Peyer's patch (tissue), 4 donors: ENCODE measurements at regions not wholly inside any gene's neighbourhood (a gene's known extent, or its start where the extent isn't known, plus 50 kb on each side); places are given as distances from the start of the nearest gene placed in this dataset.
A peak's percentile ranks its signal among the peaks of the same experiment; 100 is the strongest.

Experiments used
- DNase-seq, 3 donors: peaks; one replicate each; pipeline ENCODE4 v3.0.0-alpha.2; 2017 to 2019
- H3K27ac ChIP-seq, 4 donors: fragments of 200-600 bp; sonication (generic); one replicate each; pipeline ENCODE4 v1.5.1; 2016 to 2019
- H3K27me3 ChIP-seq, 2 donors: fragments of 200-600 bp; sonication (generic); one replicate each; pipeline ENCODE4 v1.5.1; 2019
- H3K36me3 ChIP-seq, 3 donors: fragments of 200-600 bp; sonication (generic); one replicate each; pipeline ENCODE4 v1.5.1; 2016 to 2019
- H3K4me1 ChIP-seq, 4 donors: fragments of 200-600 bp; sonication (generic); one replicate each; pipeline ENCODE4 v1.5.1; 2016 to 2019
- H3K4me3 ChIP-seq, 4 donors: fragments of 200-600 bp; sonication (generic); 1 replicate in 3 of 4; 2 replicates in 1 of 4; pipeline ENCODE4 v1.5.1; 2016 to 2019; ENCODE audit warnings: mild to moderate bottlenecking in 1 of 4
- H3K9me3 ChIP-seq, 4 donors: fragments of 200-600 bp; sonication (generic); one replicate each; pipeline ENCODE4 v1.5.1; 2016 to 2019; ENCODE audit warnings: mild to moderate bottlenecking in 1 of 4
- CTCF ChIP-seq, 6 experiments: fragments of 450-650 bp in 4 of 6; fragments of 200-600 bp in 2 of 6; sonication (generic) in 1 of 6; IDR thresholded peaks; one replicate each; pipeline ENCODE4 v1.5.1; 2017 to 2019; ENCODE audit warnings: antibody characterized with exemption in 6 of 6, mild to moderate bottlenecking in 3 of 6, moderate library complexity in 1 of 6
- POLR2A ChIP-seq, 2 donors: fragments of 450-650 bp; IDR thresholded peaks; one replicate each; pipeline ENCODE4 v1.5.1; 2017; ENCODE audit warnings: antibody characterized with exemption in 2 of 2, mild to moderate bottlenecking in 2 of 2, moderate library complexity in 2 of 2

GRCh38 chr6:18335948-18336347 is 51.2 kb upstream of the RNF144B start:
- DNase-seq = no peak

GRCh38 chr6:18334251-18334650 is 52.9 kb upstream of the RNF144B start:
- no peaks in the 10 kb centered on the region for H3K36me3 ChIP-seq
- H3K27me3 ChIP-seq = no peaks in the 10 kb centered on the region
- DNase-seq = no peak
- no peak overlapping the region for H3K27ac ChIP-seq
- no peaks in the 10 kb centered on the region for H3K4me1 ChIP-seq
- no peak overlapping the region for H3K4me3 ChIP-seq
- no peaks in the 10 kb centered on the region for H3K9me3 ChIP-seq
- TF ChIP-seq CTCF (IDR thresholded peaks at IDR 0.05) (no peak), POLR2A (IDR thresholded peaks at IDR 0.05) (no peak)

More at GRCh38 chr6:18335948-18336347, 51.2 kb upstream of the RNF144B start:
- Histone ChIP-seq H3K4me3 (no peak overlapping the region), H3K4me1 (no peaks in the 10 kb centered on the region), H3K27ac (no peak overlapping the region), H3K27me3 (no peaks in the 10 kb centered on the region), H3K36me3 (no peaks in the 10 kb centered on the region), H3K9me3 (no peaks in the 10 kb centered on the region)
- TF ChIP-seq POLR2A (IDR thresholded peaks at IDR 0.05) (no peak), CTCF (IDR thresholded peaks at IDR 0.05) (no peak)

- no peak for DNase-seq
- H3K27ac ChIP-seq = peak overlapping the region in 2 of 4 donors; percentile 42 to 61
These were observed 56.5 kb upstream of the RNF144B start for GRCh38 chr6:18330548-18331081.

GRCh38 chr6:18329776-18330175 is 57.4 kb upstream of the RNF144B start:
- H3K9me3 ChIP-seq = no peaks in the 10 kb centered on the region
- H3K27me3 ChIP-seq = no peaks in the 10 kb centered on the region
- no peaks in the 10 kb centered on the region for H3K4me1 ChIP-seq
- peak overlapping the region in 2 of 4 donors; percentile 42 to 61 for H3K27ac ChIP-seq
- TF ChIP-seq POLR2A (IDR thresholded peaks at IDR 0.05) (no peak), CTCF (IDR thresholded peaks at IDR 0.05) (no peak)
- H3K36me3 ChIP-seq = no peaks in the 10 kb centered on the region
- no peak for DNase-seq
- H3K4me3 ChIP-seq = no peak overlapping the region

More at GRCh38 chr6:18330548-18331081, 56.5 kb upstream of the RNF144B start:
- no peaks in the 10 kb centered on the region for H3K36me3 ChIP-seq
- no peaks in the 10 kb centered on the region for H3K9me3 ChIP-seq
- no peaks in the 10 kb centered on the region for H3K4me1 ChIP-seq
- no peak overlapping the region for H3K4me3 ChIP-seq
- TF ChIP-seq POLR2A (IDR thresholded peaks at IDR 0.05) = no peak
- TF ChIP-seq CTCF (IDR thresholded peaks at IDR 0.05) = no peak
- H3K27me3 ChIP-seq = no peaks in the 10 kb centered on the region

GRCh38 chr6:18328540-18328939 is 58.6 kb upstream of the RNF144B start:
- H3K9me3 ChIP-seq = no peaks in the 10 kb centered on the region
- H3K27me3 ChIP-seq = no peaks in the 10 kb centered on the region
- peak overlapping the region in 2 of 4 donors; percentile 38 to 61 for H3K27ac ChIP-seq
- TF ChIP-seq CTCF (IDR thresholded peaks at IDR 0.05) (no peak), POLR2A (IDR thresholded peaks at IDR 0.05) (no peak)
- H3K36me3 ChIP-seq = no peaks in the 10 kb centered on the region
- no peak for DNase-seq
- H3K4me1 ChIP-seq = no peaks in the 10 kb centered on the region
- no peak overlapping the region for H3K4me3 ChIP-seq

GRCh38 chr6:18328070-18328469 is 59.1 kb upstream of the RNF144B start:
- peak overlapping the region in 3 of 4 donors; percentile 25 to 61 (median 38) for H3K27ac ChIP-seq
- H3K36me3 ChIP-seq = no peaks in the 10 kb centered on the region
- H3K4me1 ChIP-seq = no peaks in the 10 kb centered on the region
- DNase-seq = no peak
- no peaks in the 10 kb centered on the region for H3K27me3 ChIP-seq
- no peak overlapping the region for H3K4me3 ChIP-seq
- H3K9me3 ChIP-seq = no peaks in the 10 kb centered on the region
- no peak for TF ChIP-seq CTCF (IDR thresholded peaks at IDR 0.05)
- TF ChIP-seq POLR2A (IDR thresholded peaks at IDR 0.05) = no peak
